Endothelial cell of umbilical vein (primary cell): ENCODE measurements at regions not wholly inside any gene's neighbourhood (a gene's known extent, or its start where the extent isn't known, plus 50 kb on each side); places are given as distances from the start of the nearest gene placed in this dataset.

Experiments used
- EZH2 ChIP-seq: IDR thresholded peaks from 2 replicates; pipeline ENCODE4 v1.6.1; 2012; ENCODE audit warnings: borderline replicate concordance, low read depth, mild to moderate bottlenecking, moderate library complexity, low read length, inconsistent platforms; ENCODE audit not compliant: severe bottlenecking
- MYC ChIP-seq: IDR thresholded peaks from one replicate; pipeline ENCODE4 v1.6.1; 2011; ENCODE audit warnings: mild to moderate bottlenecking, low read depth, low read length
- POLR2A ChIP-seq: IDR thresholded peaks from 2 replicates; pipeline ENCODE4 v1.6.1; 2012; ENCODE audit warnings: low read depth, mild to moderate bottlenecking, control low read depth, low read length
- TF ChIP-seq, protein P1 (sequence below): IDR thresholded peaks from 2 replicates; pipeline ENCODE4 v1.6.1; 2011; ENCODE audit not compliant: insufficient read depth, insufficient read length
- TF ChIP-seq, protein P2 (sequence below), 2 donors: IDR thresholded peaks; 1 replicate in 1 of 2; 2 replicates in 1 of 2; pipeline ENCODE4 v1.5.1; 2011; ENCODE audit warnings: low read length in 2 of 2, mild to moderate bottlenecking in 2 of 2, moderate library complexity in 2 of 2, control low read depth in 1 of 2, inconsistent platforms in 1 of 2, low read depth in 1 of 2; ENCODE audit not compliant: insufficient read depth in 1 of 2; ENCODE audit errors: extremely low read depth in 1 of 2

GRCh38 chr5:25641124-25641523 is 996.3 kb upstream of the CDH10 start:
- TF ChIP-seq MYC (no peak), POLR2A (no peak), EZH2 (no peak)
- TF ChIP-seq, protein P1, sequence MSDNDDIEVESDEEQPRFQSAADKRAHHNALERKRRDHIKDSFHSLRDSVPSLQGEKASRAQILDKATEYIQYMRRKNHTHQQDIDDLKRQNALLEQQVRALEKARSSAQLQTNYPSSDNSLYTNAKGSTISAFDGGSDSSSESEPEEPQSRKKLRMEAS, result no peak
- TF ChIP-seq, protein P2, sequence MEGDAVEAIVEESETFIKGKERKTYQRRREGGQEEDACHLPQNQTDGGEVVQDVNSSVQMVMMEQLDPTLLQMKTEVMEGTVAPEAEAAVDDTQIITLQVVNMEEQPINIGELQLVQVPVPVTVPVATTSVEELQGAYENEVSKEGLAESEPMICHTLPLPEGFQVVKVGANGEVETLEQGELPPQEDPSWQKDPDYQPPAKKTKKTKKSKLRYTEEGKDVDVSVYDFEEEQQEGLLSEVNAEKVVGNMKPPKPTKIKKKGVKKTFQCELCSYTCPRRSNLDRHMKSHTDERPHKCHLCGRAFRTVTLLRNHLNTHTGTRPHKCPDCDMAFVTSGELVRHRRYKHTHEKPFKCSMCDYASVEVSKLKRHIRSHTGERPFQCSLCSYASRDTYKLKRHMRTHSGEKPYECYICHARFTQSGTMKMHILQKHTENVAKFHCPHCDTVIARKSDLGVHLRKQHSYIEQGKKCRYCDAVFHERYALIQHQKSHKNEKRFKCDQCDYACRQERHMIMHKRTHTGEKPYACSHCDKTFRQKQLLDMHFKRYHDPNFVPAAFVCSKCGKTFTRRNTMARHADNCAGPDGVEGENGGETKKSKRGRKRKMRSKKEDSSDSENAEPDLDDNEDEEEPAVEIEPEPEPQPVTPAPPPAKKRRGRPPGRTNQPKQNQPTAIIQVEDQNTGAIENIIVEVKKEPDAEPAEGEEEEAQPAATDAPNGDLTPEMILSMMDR (IDR thresholded peaks at IDR 0.05; ENCODE audit: extremely low read depth in 1 of 2, insufficient read depth in 1 of 2, low read depth in 1 of 2, low read length in 2 of 2), result no peak
